Hepatocyte (in vitro differentiated cells): ENCODE measurements at regions not wholly inside any gene's neighbourhood (a gene's known extent, or its start where the extent isn't known, plus 50 kb on each side); places are given as distances from the start of the nearest gene placed in this dataset.

Source experiments
- DNase-seq: peaks from one replicate; pipeline ENCODE4 v3.0.0-alpha.2; 2016; ENCODE audit warnings: low spot score
- H2AFZ ChIP-seq: fragments of 200-600 bp; sonication (generic); 2 replicates; pipeline ENCODE4 v1.6.0; 2016; ENCODE audit warnings: antibody characterized with exemption, mild to moderate bottlenecking
- H3K27ac ChIP-seq: fragments of 200-600 bp; sonication (generic); 2 replicates; pipeline ENCODE4 v1.5.1; 2016; ENCODE audit warnings: mild to moderate bottlenecking
- H3K27me3 ChIP-seq: fragments of 200-600 bp; sonication (generic); 2 replicates; pipeline ENCODE4 v1.6.1; 2016
- H3K36me3 ChIP-seq: fragments of 200-600 bp; sonication (generic); replicated peaks from 2 replicates; pipeline ENCODE4 v1.5.1; 2016; ENCODE audit warnings: low read depth; ENCODE audit not compliant: insufficient read depth
- H3K4me1 ChIP-seq: fragments of 200-600 bp; sonication (generic); 2 replicates; pipeline ENCODE4 v1.5.1; 2016; ENCODE audit warnings: mild to moderate bottlenecking, moderate library complexity; ENCODE audit not compliant: insufficient read depth
- H3K4me2 ChIP-seq: fragments of 200-600 bp; sonication (generic); 2 replicates; pipeline ENCODE4 v1.6.0; 2016
- H3K4me3 ChIP-seq: fragments of 200-600 bp; sonication (generic); 2 replicates; pipeline ENCODE4 v1.5.1; 2016; ENCODE audit warnings: mild to moderate bottlenecking
- H3K79me2 ChIP-seq: fragments of 200-600 bp; sonication (generic); 2 replicates; pipeline ENCODE4 v1.6.0; 2017; ENCODE audit warnings: mild to moderate bottlenecking
- H3K9me2 ChIP-seq: fragments of 200-600 bp; sonication (generic); replicated peaks from 2 replicates; pipeline ENCODE4 v1.6.0; 2017; ENCODE audit warnings: mild to moderate bottlenecking; ENCODE audit not compliant: insufficient read depth
- H3K9me3 ChIP-seq: fragments of 200-600 bp; sonication (generic); 2 replicates; pipeline ENCODE4 v1.5.1; 2016; ENCODE audit warnings: low read depth, mild to moderate bottlenecking
- H4K20me1 ChIP-seq: fragments of 200-600 bp; sonication (generic); 2 replicates; pipeline ENCODE4 v1.6.0; 2016; ENCODE audit warnings: mild to moderate bottlenecking; ENCODE audit not compliant: insufficient read depth, poor library complexity, severe bottlenecking
- EZH2 ChIP-seq: fragments of 200-600 bp; sonication (generic); IDR thresholded peaks from 2 replicates; pipeline ENCODE4 v1.6.1; 2016; ENCODE audit warnings: antibody characterized with exemption, mild to moderate bottlenecking, borderline replicate concordance
- EZH2phosphoT487 ChIP-seq: fragments of 200-600 bp; sonication (generic); IDR thresholded peaks from one replicate; pipeline ENCODE4 v1.6.1; 2018; ENCODE audit warnings: antibody characterized with exemption, mild to moderate bottlenecking, low read depth, moderate library complexity; ENCODE audit not compliant: unreplicated experiment, severe bottlenecking
- WGBS: methylation state at CpG from one replicate; pipeline ENCODE4 v1.1.6; 2016; ENCODE audit warnings: low lambda C conversion rate; ENCODE audit errors: missing lambda C conversion rate; 5-methylcytosine and 5-hydroxymethylcytosine counted together
- TF ChIP-seq, protein P1 (sequence below): fragments of 200-600 bp; sonication (generic); IDR thresholded peaks from 2 replicates; pipeline ENCODE4 v1.5.1; 2016; ENCODE audit warnings: antibody characterized with exemption, mild to moderate bottlenecking; ENCODE audit not compliant: poor library complexity

DNA sequence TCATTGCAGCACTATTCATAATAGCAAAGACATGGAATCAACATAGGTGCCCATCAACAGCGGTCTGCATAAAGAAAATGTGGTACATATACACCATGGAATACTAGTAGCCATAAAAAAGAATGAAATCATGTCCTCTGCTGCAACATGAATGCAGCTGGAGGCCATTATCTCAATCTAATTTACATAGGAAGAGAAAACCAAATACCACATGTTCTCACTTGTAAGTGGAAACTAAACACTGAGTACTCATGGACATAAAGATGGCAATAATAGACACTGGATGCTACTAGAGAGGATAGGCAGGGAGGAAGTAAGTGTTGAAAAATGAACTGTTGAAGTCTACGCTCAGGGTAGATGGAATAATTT is 203.9 kb upstream of the CDH9 start:
- H3K4me1 ChIP-seq = no peaks in the 10 kb centered on the region
- H3K79me2 ChIP-seq = no peaks in the 10 kb centered on the region
- TF ChIP-seq, protein P1, sequence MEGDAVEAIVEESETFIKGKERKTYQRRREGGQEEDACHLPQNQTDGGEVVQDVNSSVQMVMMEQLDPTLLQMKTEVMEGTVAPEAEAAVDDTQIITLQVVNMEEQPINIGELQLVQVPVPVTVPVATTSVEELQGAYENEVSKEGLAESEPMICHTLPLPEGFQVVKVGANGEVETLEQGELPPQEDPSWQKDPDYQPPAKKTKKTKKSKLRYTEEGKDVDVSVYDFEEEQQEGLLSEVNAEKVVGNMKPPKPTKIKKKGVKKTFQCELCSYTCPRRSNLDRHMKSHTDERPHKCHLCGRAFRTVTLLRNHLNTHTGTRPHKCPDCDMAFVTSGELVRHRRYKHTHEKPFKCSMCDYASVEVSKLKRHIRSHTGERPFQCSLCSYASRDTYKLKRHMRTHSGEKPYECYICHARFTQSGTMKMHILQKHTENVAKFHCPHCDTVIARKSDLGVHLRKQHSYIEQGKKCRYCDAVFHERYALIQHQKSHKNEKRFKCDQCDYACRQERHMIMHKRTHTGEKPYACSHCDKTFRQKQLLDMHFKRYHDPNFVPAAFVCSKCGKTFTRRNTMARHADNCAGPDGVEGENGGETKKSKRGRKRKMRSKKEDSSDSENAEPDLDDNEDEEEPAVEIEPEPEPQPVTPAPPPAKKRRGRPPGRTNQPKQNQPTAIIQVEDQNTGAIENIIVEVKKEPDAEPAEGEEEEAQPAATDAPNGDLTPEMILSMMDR = no peak
- TF ChIP-seq EZH2phosphoT487 = no peak
- no peak for DNase-seq
- H3K9me2 ChIP-seq = no peaks in the 10 kb centered on the region
- no peak overlapping the region for H2AFZ ChIP-seq
- WGBS = 77% methylated on average over 2 of the region's 2 CpGs
- H3K27me3 ChIP-seq = no peaks in the 10 kb centered on the region
- no peaks in the 10 kb centered on the region for H4K20me1 ChIP-seq
- no peak overlapping the region for H3K4me3 ChIP-seq
- H3K4me2 ChIP-seq = no peak overlapping the region
- H3K9me3 ChIP-seq = no peaks in the 10 kb centered on the region
- H3K36me3 ChIP-seq = no peaks in the 10 kb centered on the region
- H3K27ac ChIP-seq = peak overlapping the region; percentile 30

DNA sequence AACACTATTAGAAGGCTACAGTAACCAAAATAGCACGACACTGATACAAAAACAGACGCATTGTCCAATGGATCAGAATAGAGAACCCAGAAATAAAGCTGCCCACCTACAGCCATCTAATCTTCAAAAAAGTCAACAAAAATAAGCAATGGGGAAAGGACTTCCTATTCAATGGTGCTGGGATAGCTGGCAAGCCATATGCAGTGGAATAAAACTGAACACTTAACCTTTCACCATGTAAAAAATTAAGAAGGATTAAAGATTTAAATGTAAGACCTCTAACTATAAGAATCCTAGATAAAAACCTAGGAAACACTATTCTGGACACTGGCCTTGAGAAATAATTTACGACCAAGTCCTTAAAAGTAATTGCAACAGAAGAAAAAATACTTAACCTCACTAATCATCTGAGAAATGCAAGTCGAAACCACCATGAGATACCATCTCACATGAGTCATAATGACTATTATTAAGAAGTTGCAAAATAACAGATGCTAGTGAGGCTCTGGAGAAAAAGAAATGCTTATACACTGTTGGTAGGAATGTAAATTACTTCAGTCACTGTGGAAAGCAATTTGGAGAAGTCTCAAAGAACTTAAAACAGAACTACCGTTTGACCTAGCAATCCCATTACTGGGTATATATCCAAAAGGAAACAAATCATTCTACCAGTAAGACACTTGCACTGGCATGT is 203.3 kb upstream of the CDH9 start:
- no peaks in the 10 kb centered on the region for H4K20me1 ChIP-seq
- peak overlapping the region; percentile 30 for H3K27ac ChIP-seq
- DNase-seq = peak; percentile 51
- no peak overlapping the region for H2AFZ ChIP-seq
- no peaks in the 10 kb centered on the region for H3K27me3 ChIP-seq
- no peaks in the 10 kb centered on the region for H3K79me2 ChIP-seq
- TF ChIP-seq EZH2phosphoT487 (no peak), EZH2 (no peak)
- TF ChIP-seq, protein P1 = no peak
- no peaks in the 10 kb centered on the region for H3K4me1 ChIP-seq
- WGBS = 62% methylated on average over 5 of the region's 5 CpGs
- no peaks in the 10 kb centered on the region for H3K9me2 ChIP-seq
- H3K4me3 ChIP-seq = no peak overlapping the region
- H3K36me3 ChIP-seq = no peaks in the 10 kb centered on the region
- no peak overlapping the region for H3K4me2 ChIP-seq
- no peaks in the 10 kb centered on the region for H3K9me3 ChIP-seq

DNA sequence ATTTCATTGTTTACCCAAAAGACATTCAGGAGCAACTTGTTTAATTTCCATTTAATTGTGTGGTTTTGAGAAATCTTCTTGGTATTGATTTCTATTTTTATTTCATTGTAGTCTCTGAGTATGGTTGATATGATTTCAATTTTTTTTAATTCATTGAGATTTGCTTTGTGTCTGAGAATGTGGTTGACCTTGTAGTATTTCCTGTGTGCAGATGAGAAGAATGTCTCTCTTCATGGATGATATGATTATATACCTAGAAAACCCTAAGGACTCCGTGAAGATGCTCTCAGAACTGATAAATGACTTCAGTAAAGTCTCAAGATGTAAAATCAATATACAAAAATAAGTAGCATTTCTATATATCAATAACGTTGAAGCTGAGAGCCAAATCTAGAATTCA is 202.4 kb upstream of the CDH9 start:
- Histone ChIP-seq H3K27me3 (no peaks in the 10 kb centered on the region), H3K4me3 (no peak overlapping the region), H3K4me1 (no peaks in the 10 kb centered on the region), H4K20me1 (no peaks in the 10 kb centered on the region), H3K36me3 (no peaks in the 10 kb centered on the region), H3K9me3 (no peaks in the 10 kb centered on the region), H2AFZ (no peak overlapping the region), H3K4me2 (no peak overlapping the region), H3K9me2 (no peaks in the 10 kb centered on the region), H3K27ac (no peak overlapping the region), H3K79me2 (no peaks in the 10 kb centered on the region)
- no peak for DNase-seq
- no peak for TF ChIP-seq EZH2
- TF ChIP-seq EZH2phosphoT487 = no peak
- TF ChIP-seq, protein P1 = no peak
- 91% methylated on average over 2 of the region's 2 CpGs for WGBS

DNA sequence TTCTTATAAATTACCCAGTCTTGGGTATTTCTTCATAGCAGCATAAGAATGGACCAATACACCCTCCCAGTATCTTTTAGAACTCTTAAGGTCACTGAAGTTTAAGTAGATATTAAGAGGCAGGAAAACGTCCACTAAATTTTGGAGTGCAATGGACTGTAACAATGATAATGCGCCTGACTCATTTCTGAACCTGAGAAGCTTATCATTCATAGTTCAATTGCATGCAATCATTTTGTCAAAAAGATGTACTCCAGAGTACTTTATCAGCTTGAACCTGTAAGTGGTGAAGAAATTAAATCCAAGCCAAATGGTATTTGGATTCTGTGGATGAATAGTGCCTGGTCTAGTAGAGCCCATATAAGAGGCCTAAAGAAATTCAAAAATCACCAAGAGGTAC is 196.5 kb upstream of the CDH9 start:
- H4K20me1 ChIP-seq = no peaks in the 10 kb centered on the region
- H3K4me3 ChIP-seq = no peak overlapping the region
- TF ChIP-seq EZH2phosphoT487 = no peak
- TF ChIP-seq, protein P1 = no peak
- H3K4me1 ChIP-seq = no peaks in the 10 kb centered on the region
- WGBS = 75% methylated on average over 2 of the region's 2 CpGs
- no peaks in the 10 kb centered on the region for H3K36me3 ChIP-seq
- no peak overlapping the region for H2AFZ ChIP-seq
- H3K9me2 ChIP-seq = no peaks in the 10 kb centered on the region
- no peaks in the 10 kb centered on the region for H3K9me3 ChIP-seq
- no peaks in the 10 kb centered on the region for H3K27me3 ChIP-seq
- DNase-seq = no peak
- H3K27ac ChIP-seq = no peak overlapping the region
- no peak overlapping the region for H3K4me2 ChIP-seq
- no peaks in the 10 kb centered on the region for H3K79me2 ChIP-seq
